ENCODE measurements at regions not wholly inside any gene's neighbourhood (a gene's known extent, or its start where the extent isn't known, plus 50 kb on each side); places are given as distances from the start of the nearest gene placed in this dataset.

GRCh38 chr11:4190098-4190497 lies 95.5 kb downstream of the RRM1 start:
- Histone ChIP-seq H3K27me3 (peaks cover 50% of the 10 kb centered on the region), H3K36me3 (no peaks in the 10 kb centered on the region), H3K4me3 (ENCODE audit: low read depth in 1 of 2, low read length in 1 of 2) (no peak overlapping the region), H3K4me1 (ENCODE audit: control insufficient read depth in 1 of 2, insufficient read depth in 1 of 2, low read depth in 1 of 2, low read length in 1 of 2) (peaks cover 7 to 11% of the 10 kb centered on the region in 2 experiments), H3K27ac (no peak overlapping the region), H3K9me3 (no peaks in the 10 kb centered on the region)
- TF ChIP-seq, protein P1, sequence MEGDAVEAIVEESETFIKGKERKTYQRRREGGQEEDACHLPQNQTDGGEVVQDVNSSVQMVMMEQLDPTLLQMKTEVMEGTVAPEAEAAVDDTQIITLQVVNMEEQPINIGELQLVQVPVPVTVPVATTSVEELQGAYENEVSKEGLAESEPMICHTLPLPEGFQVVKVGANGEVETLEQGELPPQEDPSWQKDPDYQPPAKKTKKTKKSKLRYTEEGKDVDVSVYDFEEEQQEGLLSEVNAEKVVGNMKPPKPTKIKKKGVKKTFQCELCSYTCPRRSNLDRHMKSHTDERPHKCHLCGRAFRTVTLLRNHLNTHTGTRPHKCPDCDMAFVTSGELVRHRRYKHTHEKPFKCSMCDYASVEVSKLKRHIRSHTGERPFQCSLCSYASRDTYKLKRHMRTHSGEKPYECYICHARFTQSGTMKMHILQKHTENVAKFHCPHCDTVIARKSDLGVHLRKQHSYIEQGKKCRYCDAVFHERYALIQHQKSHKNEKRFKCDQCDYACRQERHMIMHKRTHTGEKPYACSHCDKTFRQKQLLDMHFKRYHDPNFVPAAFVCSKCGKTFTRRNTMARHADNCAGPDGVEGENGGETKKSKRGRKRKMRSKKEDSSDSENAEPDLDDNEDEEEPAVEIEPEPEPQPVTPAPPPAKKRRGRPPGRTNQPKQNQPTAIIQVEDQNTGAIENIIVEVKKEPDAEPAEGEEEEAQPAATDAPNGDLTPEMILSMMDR (IDR thresholded peaks at IDR 0.05) = no peak

Measured in neutrophil (primary cell).